Liver (tissue), 3 donors: ENCODE measurements at regions not wholly inside any gene's neighbourhood (a gene's known extent, or its start where the extent isn't known, plus 50 kb on each side); places are given as distances from the start of the nearest gene placed in this dataset.

Experiments used
- ATF3 ChIP-seq: IDR thresholded peaks from 2 replicates; pipeline ENCODE4 v1.6.1; 2016; ENCODE audit warnings: antibody characterized with exemption
- CTCF ChIP-seq: fragments of 150-350 bp; IDR thresholded peaks from 2 replicates; pipeline ENCODE4 v1.5.1; 2017; ENCODE audit warnings: improper control_type of control experiment, low read depth, low read length; ENCODE audit not compliant: missing input control
- EGR1 ChIP-seq, 2 donors: IDR thresholded peaks; 2 replicates each; pipeline ENCODE4 v1.6.1; 2016 to 2018; ENCODE audit warnings: antibody characterized with exemption in 2 of 2, low read depth in 2 of 2
- FOXA1 ChIP-seq: IDR thresholded peaks from 2 replicates; pipeline ENCODE4 v1.6.1; 2016; ENCODE audit warnings: antibody characterized with exemption
- GABPA ChIP-seq, 2 donors: IDR thresholded peaks in 1 of 2; conservative IDR thresholded peaks in 1 of 2; 2 replicates each; pipeline ENCODE4 v1.6.1; 2016; ENCODE audit warnings: antibody characterized with exemption in 2 of 2, mild to moderate bottlenecking in 1 of 2, moderate library complexity in 1 of 2
- JUND ChIP-seq, 2 donors: IDR thresholded peaks; 2 replicates each; pipeline ENCODE4 v1.6.1; 2016; ENCODE audit warnings: antibody characterized with exemption in 2 of 2
- MAX ChIP-seq: IDR thresholded peaks from 2 replicates; pipeline ENCODE4 v1.6.1; 2016; ENCODE audit warnings: antibody characterized with exemption
- NR2F2 ChIP-seq: IDR thresholded peaks from 2 replicates; pipeline ENCODE4 v1.6.1; 2016; ENCODE audit warnings: antibody characterized with exemption
- RAD21 ChIP-seq, 2 donors: IDR thresholded peaks; 2 replicates each; pipeline ENCODE4 v1.6.1; 2016; ENCODE audit warnings: antibody characterized with exemption in 2 of 2, mild to moderate bottlenecking in 2 of 2
- REST ChIP-seq: IDR thresholded peaks from 2 replicates; pipeline ENCODE4 v1.6.1; 2016; ENCODE audit warnings: antibody characterized with exemption, mild to moderate bottlenecking
- SP1 ChIP-seq: IDR thresholded peaks from 2 replicates; pipeline ENCODE4 v1.6.1; 2018; ENCODE audit warnings: antibody characterized with exemption, mild to moderate bottlenecking
- TAF1 ChIP-seq: conservative IDR thresholded peaks from 2 replicates; pipeline ENCODE4 v1.6.1; 2016; ENCODE audit warnings: antibody characterized with exemption, mild to moderate bottlenecking
- YY1 ChIP-seq: IDR thresholded peaks from 2 replicates; pipeline ENCODE4 v1.6.1; 2016; ENCODE audit warnings: antibody characterized with exemption, mild to moderate bottlenecking
- ZBTB33 ChIP-seq: IDR thresholded peaks from 2 replicates; pipeline ENCODE4 v1.6.1; 2016; ENCODE audit warnings: antibody characterized with exemption
- donor health status: healthy.
- donor health status: healthy.

GRCh38 chr10:131000244-131000643 is 311.3 kb downstream of the TCERG1L start:
- no peak for TF ChIP-seq CTCF
- TF ChIP-seq GABPA (IDR thresholded peaks at IDR 0.05 in 1 of 2, conservative IDR thresholded peaks at IDR 0.05 in 1 of 2), result no peak
- TF ChIP-seq REST, result no peak
- no peak for TF ChIP-seq MAX
- TF ChIP-seq EGR1 (IDR thresholded peaks at IDR 0.05; ENCODE audit: low read depth in 2 of 2), result no peak
- no peak for TF ChIP-seq YY1
- no peak for TF ChIP-seq JUND (IDR thresholded peaks at IDR 0.05)
- no peak for TF ChIP-seq FOXA1
- no peak for TF ChIP-seq SP1
- TF ChIP-seq TAF1, result no peak
- TF ChIP-seq NR2F2, result no peak
- no peak for TF ChIP-seq ATF3
- TF ChIP-seq RAD21 (IDR thresholded peaks at IDR 0.05), result no peak
- no peak for TF ChIP-seq ZBTB33
